Prostate gland (tissue), 2 donors: ENCODE measurements at regions not wholly inside any gene's neighbourhood (a gene's known extent, or its start where the extent isn't known, plus 50 kb on each side); places are given as distances from the start of the nearest gene placed in this dataset.

ENCODE experiments used
- POLR2A ChIP-seq: fragments of 450-650 bp; IDR thresholded peaks from one replicate; pipeline ENCODE4 v1.6.1; 2016; ENCODE audit warnings: antibody characterized with exemption, mild to moderate bottlenecking
- POLR2AphosphoS5 ChIP-seq: sonication (generic); formaldehyde crosslinking; IDR thresholded peaks from one replicate; pipeline ENCODE4 v1.6.1; 2017; ENCODE audit warnings: antibody characterized with exemption
- TF ChIP-seq, protein P1 (sequence below), 4 experiments: fragments of 200-600 bp in 2 of 4; fragments of 450-650 bp in 2 of 4; sonication (generic) in 2 of 4; IDR thresholded peaks; 1 replicate in 3 of 4; 2 replicates in 1 of 4; pipeline ENCODE4 v1.5.1; 2016 to 2019; ENCODE audit warnings: antibody characterized with exemption in 4 of 4, mild to moderate bottlenecking in 2 of 4, moderate library complexity in 2 of 4

DNA sequence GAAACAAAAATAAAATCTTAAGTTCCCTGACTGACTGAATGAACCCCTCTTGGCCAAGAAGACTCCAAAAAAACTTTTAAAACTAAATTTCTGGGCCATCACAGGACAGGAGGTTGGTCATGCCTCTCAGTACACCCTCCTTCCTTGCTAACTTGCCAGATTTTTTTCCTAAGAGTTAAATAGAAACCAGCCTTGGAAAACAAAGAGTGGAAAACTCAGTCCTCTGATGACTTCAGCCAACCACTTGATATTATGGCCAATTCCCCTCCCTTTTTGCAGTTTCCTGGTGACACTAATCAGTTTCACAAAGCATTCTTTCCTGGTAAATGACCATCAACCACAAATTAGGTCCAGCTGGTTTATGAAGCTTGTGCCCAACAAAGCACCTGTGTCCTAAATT is 134.8 kb downstream of the ZNF648 start:
- no peak for TF ChIP-seq POLR2A
- TF ChIP-seq, protein P1, sequence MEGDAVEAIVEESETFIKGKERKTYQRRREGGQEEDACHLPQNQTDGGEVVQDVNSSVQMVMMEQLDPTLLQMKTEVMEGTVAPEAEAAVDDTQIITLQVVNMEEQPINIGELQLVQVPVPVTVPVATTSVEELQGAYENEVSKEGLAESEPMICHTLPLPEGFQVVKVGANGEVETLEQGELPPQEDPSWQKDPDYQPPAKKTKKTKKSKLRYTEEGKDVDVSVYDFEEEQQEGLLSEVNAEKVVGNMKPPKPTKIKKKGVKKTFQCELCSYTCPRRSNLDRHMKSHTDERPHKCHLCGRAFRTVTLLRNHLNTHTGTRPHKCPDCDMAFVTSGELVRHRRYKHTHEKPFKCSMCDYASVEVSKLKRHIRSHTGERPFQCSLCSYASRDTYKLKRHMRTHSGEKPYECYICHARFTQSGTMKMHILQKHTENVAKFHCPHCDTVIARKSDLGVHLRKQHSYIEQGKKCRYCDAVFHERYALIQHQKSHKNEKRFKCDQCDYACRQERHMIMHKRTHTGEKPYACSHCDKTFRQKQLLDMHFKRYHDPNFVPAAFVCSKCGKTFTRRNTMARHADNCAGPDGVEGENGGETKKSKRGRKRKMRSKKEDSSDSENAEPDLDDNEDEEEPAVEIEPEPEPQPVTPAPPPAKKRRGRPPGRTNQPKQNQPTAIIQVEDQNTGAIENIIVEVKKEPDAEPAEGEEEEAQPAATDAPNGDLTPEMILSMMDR (IDR thresholded peaks at IDR 0.05): no peak
- TF ChIP-seq POLR2AphosphoS5: no peak
